Activated gamma-delta T cell treated with Interleukin-2 at 50 U/mL for 16 hours (primary cell): ENCODE measurements at regions not wholly inside any gene's neighbourhood (a gene's known extent, or its start where the extent isn't known, plus 50 kb on each side); places are given as distances from the start of the nearest gene placed in this dataset.

Experiments
- DNase-seq: peaks from one replicate; pipeline ENCODE4 v3.0.0-alpha.2; 2020

GRCh38 chr22:22050141-22050775, 67.7 kb upstream of the TOP3B start:
- DNase-seq: no peak

- no peak for DNase-seq
Observed at GRCh38 chr22:22049684-22050083, 67.1 kb upstream of the TOP3B start.

DNA sequence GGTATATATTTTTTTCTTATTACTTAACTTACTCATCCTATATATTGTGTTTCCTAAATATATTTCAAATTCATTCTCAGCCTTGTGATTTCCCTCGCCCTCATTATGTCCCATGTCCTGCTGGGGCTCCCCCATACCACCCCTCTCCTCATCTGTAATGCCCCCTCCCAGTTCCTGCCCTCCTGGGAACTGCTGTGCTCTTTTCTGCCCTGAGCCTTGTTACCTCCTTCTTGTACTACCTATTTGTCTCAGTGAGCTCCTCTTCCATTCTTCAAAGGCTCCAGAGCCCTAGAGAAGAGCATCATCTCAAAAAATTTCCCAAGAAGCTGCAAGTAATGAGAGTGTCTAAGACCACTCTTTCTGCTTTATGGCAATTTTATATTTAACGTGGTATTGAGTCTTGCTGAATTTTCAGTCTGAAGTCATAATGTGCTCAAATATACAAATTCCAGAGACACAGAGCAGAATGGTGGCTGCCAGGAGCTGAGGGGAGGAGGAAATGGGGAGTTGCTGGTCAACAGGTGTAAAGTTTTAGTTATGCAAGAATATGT, 66.5 kb upstream of the TOP3B start:
- DNase-seq: no peak

DNA sequence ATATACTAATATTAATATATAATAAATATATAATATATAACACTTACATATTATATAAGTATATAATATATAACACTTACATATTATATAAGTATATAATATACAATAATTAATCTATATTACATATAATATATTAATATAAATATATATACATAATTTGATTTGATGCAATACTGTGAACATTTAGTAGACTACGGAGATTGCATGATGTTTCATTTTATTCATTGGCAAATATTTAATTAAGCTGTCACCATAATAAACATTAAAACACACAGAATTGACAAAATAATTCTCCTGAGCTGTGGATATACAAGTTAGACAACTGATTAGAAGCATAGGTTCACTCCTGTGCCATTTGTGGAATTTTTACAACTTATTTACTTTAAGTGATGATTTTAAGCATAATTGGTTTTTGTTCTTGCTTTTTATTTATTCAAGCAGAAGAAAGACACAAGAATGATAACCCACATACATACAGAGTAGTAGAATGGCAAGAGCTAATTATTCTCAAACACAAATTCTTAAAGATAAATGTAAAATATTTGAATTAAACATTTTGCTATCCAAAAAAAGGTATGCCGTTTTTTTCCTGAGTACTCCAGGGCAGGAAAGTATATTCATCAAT, 65.8 kb upstream of the TOP3B start:
- DNase-seq: no peak

GRCh38 chr22:22047776-22048175, 65.2 kb upstream of the TOP3B start:
- DNase-seq: no peak

DNA sequence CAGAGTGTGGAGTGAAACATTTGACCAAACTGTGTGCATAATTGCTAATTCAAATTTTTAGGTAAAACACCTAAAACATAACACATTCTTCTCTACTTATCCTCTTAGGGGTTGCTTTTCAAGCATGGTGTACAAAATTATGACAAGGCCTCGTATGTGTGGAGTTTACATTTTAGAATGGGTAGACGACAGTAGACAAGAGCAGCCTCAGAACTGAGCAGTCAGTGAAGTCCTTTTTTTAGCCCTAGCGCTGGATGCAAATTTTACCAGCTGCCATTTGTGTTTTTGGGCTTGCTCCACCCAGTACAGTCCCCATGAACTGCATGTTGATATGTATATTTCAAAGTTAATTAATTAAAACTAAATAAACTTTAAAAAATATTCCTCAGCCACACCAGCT, 64.7 kb upstream of the TOP3B start:
- no peak for DNase-seq

DNA sequence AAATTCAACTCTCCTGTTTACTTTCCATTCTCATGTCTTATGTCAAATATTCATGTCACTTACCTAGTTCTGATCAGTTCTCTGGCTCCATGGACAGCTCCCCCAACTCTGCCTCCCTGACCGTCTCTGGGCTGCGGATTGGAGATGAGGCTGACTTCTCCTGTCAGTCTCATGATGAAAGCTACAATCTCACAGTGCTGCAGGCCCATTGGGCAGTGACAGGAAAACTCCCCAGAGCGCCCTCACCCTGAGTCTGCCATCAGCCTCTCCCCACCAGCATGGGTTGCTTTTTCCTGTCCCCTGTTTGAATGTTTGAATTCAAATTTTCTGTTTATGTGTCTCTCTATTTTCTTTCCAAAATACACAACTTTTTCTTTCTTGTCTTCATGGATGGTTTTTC, 63.8 kb upstream of the TOP3B start:
- no peak for DNase-seq

GRCh38 chr22:22045571-22046335, 63.2 kb upstream of the TOP3B start:
- DNase-seq: no peak

DNA sequence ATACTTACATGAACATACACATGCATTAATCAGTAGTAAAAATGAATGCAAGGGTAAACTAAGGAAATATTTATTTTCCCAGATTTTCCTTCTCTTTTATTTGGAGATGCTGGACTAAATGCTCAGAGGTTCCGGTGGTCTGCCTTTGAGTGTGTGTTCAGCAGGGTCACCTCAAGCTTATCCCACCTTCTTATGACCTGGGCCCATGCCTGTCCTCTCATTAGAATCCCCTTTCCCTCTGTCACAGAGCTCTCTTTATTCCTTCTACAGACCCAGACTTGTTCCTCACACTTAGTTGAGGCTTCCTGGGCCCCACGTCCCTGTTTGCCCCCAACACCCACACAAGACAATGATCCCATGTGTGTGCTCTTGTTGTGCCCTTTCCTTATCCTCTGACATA, 61.6 kb upstream of the TOP3B start:
- DNase-seq: no peak

DNA sequence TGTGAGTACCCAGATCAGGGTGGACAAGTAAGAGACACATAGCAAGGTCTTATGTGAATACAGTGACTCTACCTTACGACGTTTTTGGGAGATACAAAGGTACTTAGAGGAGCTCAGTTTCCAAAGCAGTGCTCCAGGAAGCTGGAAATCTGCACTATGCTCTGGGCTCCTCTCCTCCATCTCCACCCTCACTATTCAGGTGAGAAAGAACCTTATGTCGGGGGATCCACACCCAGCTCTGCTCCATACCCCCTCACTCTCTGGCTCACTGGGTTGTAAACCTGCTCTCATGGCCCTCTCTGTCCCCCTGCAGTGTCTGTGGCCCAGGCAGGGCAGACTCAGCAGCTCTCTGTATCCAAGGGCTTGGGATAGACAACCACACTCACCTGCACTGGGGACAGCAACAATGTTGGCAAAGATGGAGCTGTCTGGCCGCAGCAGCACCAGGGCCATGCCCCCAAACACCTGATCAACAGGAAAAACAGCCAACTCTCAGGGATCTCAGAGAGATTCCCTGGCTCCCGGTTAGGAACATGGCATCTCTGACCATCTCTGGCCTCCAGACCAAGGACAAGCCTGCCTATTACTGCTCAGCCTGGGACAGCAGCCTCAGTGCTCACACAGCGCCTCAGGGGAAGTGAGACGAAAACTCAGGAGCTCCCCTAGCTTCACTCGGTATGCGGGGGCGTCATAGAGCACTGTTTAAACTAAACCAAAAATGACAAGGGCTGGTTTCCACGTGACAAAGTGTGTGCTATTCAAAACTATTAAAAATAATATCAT, 60.9 kb upstream of the TOP3B start:
- DNase-seq: no peak

- DNase-seq: no peak
Observed at GRCh38 chr22:22042599-22043295, 60.2 kb upstream of the TOP3B start.

DNA sequence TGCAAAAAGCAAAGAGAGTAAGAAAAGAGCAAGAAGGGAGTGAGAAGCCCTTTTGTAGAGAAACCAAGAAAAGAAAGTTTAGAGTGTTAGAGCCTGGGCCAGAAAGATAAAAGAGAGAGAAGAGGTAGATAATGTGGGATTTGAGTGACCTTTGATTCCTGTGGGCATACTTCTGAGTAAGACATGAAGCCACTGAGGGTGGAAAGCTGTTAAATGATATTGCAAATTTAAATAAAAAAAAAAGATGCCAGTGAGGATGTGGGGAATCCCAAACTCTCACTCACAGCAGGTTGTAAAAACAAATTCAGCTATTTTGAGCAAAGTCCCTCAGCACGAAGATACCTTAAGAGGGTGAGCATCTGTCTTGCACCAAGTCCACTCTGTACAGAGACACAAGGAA, 59.4 kb upstream of the TOP3B start:
- no peak for DNase-seq

GRCh38 chr22:22040908-22041307, 58.3 kb upstream of the TOP3B start:
- DNase-seq: no peak

GRCh38 chr22:22040472-22040871, 57.9 kb upstream of the TOP3B start:
- DNase-seq: no peak

DNA sequence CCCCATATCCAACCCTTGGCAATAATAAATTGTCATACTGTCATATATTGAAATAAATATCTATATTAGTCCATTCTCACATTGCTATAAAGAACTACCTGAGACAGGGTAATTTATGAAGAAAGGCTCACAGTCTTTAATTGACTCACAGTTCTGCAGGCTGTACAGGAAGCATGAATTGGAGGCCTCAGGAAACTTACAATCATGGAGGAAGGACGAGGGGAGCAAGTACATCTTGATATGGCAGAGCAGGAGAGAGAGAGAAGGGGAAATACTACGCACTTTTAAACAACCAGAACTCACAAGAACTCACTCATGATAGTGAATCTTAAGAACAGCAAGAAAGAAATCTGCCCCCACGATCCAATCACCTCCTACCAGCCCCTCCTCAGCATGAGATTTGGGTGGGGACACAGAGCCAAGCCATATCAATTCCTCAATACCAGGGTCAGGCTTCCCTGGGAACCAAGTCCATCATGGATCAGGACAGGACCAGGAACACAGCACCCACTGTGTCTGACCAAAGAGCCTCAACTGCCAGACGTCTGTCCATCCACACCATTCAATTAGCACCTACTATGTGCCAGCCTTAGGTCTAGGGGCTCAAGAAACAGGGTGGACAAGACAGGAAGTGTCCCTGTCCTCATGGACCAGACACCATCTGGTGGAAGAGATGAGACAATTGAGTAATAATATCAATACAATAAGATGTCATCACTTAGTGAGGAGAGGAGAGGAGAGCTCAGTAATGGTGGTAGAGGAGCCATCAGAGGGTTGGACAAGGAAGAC, 56.9 kb upstream of the TOP3B start:
- DNase-seq: no peak

- no peak for DNase-seq
Observed at GRCh38 chr22:22038178-22038880, 55.7 kb upstream of the TOP3B start.

- no peak for DNase-seq
Observed at GRCh38 chr22:22037740-22038139, 55.2 kb upstream of the TOP3B start.

GRCh38 chr22:22037229-22037628, 54.6 kb upstream of the TOP3B start:
- DNase-seq: no peak

DNA sequence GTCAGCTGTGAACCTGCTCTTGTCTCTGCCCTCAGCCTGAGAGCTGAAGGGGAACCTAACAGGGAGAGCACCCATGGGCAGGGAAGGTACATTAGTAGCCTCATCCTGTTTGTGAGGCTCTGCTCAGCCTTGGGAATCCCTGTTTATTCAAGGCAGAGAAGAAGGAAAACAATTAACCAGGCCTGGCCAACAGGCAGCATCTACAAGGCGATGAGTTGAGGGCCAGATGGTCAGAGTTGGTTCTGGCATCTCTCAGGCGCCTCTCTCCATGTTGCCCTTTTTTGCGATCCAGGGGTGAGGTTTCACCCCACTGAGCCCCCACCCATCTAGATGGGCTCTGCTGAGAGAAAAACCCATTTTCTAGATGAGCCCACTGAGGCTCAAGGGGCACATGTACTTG, 54.0 kb upstream of the TOP3B start:
- DNase-seq: no peak

GRCh38 chr22:22035771-22036314, 53.3 kb upstream of the TOP3B start:
- no peak for DNase-seq

DNA sequence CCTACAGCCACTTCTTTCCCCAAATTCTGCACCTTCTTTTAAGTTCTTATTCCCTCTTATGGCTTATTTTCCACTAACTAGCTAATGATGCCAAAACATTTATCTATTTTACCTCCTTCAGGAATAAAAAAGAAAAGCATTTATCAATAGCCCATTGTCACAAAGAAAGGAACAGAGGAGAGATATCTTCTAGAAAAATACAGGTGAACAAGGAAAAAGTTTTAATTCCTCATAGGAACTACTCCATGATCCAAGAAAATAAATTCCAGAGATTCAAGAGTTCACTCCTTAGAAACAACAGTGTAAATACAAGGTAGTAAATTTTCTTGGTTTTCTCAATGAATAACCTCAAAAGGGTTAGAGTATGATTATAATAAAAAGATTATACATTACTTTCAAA, 52.6 kb upstream of the TOP3B start:
- DNase-seq: no peak
